HG02938 (cell line): ENCODE measurements at regions not wholly inside any gene's neighbourhood (a gene's known extent, or its start where the extent isn't known, plus 50 kb on each side); places are given as distances from the start of the nearest gene placed in this dataset.

ENCODE experiments used
- ATAC-seq: cut with Tn5 transposase; IDR thresholded peaks from one replicate; pipeline ENCODE4 v1.9.1; 2021; ENCODE audit warnings: mild to moderate bottlenecking, moderate library complexity; ENCODE audit not compliant: unreplicated experiment

DNA sequence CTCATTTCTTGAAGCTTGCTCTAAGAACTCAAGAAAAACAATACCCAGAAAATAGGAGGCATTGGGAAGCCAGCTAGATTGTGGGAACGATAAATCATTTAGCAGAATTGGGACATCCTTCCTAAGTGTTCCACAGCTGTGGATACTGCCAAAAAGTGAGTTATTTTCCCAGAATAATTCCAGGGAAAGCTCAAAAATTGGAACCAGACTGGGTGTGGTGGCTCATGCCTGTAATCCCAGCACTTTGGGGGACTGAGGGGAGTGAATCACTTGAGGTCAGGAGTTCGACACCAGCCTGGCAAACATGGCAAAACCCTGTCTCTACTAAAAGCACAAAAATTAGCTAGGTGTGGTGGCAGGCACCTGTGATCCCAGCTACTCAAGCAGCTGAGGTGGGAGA lies 68.2 kb upstream of the GK2 start:
- ATAC-seq: no peak

DNA sequence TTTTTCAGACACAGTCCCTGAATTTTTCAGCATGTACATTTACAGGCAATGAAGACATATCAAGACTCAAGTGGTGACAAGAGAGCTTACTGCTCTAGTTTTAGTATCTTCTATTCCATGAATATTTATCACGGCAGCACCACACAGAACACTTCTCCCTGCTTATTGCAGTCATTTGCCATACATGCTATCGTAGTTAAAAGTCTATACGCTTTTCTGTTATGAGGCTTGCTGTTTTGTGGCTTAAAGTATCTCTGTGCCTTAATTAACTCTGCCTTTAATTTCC lies 65.4 kb upstream of the GK2 start:
- ATAC-seq: no peak

DNA sequence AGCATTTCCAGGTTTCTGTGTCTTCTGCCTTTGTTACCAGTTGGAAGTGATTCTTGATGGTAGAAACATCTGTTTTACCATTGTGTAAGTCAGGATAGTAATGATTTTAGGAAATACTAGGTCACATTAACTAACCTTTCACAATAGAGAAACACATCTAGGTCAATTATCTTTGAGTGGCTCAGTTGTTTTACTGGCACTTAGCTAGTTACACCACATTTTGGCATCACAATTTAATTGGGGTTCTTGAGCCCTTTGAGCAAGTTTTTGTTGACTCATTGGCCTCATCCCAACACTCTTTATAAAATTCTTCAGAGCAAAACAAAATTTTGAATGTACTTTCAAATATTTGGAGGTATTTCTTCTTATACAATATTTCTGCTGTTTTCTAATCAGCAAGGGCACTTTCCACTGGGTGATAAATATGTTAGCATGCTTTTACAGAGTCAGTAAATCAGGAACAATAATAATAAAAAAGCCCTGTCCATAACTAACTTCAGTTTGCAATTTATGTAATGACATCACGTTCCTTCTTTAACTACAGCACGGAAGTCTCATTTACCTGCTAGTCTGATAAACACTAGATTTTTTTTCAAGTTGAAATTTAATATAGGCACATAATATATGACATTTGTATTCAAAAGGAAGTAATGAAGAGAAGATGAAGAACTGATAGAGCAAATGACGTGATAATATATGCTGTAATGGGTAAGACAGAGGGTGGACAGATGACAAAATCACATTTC lies 64.8 kb upstream of the GK2 start:
- ATAC-seq: no peak

DNA sequence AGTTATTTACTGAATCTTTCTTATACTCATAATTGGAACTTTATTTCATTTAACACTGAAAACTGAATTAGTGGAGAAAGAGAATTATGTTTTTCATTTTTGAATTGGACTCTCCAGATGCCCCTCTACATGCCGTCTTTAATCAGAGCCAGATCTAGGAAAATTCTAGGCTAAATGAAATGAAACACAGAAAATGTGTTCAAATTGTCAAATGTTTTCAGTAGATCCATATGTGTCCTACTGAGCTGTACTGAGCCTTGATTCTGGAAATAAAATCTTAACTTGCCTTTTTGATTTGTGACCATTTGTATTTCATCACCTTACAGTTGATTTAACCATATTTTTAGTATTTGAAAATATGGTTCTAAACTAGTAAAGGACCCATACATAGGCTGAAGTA lies 64.0 kb upstream of the GK2 start:
- no peak for ATAC-seq

DNA sequence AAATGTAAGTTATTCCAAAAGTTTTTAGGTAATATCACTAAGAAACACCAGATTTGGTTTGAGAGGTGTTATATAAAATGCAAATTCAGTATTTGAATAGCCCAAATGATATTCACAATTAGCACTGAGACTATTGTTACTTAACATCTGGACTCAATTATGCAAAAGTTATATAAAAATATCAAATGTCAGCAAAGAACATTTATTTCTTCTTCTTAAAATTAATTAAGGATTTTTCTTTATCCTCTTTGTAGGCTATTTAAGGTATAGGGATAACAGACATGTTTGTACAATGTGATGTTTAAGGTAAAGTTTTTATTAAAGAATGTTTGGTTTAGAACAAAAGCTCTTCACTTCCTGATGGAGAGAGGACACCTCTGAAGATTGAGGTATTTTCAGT lies 63.3 kb upstream of the GK2 start:
- no peak for ATAC-seq

DNA sequence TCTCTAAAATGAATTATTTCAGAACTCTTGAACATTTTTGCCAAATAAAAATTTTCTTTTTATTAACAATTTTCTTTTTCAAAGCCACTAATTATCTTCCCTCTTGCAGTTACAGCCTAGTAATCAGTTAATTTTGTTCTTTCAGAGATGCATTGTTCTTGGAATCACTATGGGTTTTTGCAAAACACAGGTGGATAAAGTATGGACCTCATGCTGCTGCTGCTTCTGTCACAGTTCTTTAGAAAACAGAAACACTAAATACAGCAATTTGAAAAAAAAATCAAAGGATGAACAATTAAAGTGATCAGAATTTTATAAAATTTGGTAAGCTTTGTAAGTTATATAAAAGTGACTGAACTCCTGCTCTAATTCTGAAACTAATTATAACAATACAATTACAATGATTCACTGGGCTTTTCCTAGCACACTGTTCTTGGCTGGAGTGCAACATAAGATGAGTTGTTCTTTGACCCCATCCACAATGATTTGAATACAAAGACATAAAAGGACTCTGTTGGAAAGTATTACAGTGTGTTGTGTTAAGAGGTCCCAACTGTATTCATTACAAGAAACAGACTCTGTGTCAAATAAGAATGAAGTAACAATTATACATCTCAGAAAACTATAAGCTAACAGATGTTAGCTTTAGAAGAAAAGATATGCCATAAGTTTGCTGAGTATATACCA lies 59.4 kb upstream of the GK2 start:
- no peak for ATAC-seq

DNA sequence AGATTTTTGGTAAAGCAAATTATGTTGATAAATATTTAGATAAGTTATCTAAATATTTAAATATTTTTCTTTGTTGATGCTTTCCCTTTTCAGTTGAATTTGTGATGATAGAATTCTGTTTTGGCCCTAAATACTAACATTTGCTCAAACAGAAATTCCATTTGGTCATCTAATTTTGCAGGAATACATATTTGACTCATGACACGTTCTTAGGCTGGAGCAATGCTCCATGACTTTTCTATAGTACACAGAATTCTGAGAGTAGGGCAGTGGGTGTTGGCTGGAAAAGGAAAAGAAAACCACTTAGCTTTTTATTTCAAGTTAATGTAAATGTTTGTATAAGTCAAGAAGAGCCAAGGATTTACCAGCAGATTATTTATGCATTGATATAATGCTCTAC lies 58.6 kb upstream of the GK2 start:
- no peak for ATAC-seq
